Activated naive CD4-positive, alpha-beta T cell treated with anti-CD3 and anti-CD28 coated beads, Interleukin-2, amount 50 U/mL, for 24 hours (primary cell): ENCODE measurements at regions not wholly inside any gene's neighbourhood (a gene's known extent, or its start where the extent isn't known, plus 50 kb on each side); places are given as distances from the start of the nearest gene placed in this dataset.
"Not testable (repeated sequence)": the region's sequence is repeated elsewhere in the genome, so short reads cannot be mapped to it uniquely, and the experiment has no call there.

Experiments
- H3K27ac Mint-ChIP-seq: one replicate; pipeline ENCODE4 v1.8.0; 2021; ENCODE audit warnings: mild to moderate bottlenecking, mixed read lengths
- H3K27me3 Mint-ChIP-seq: one replicate; pipeline ENCODE4 v1.8.0; 2021; ENCODE audit warnings: mixed read lengths
- H3K36me3 Mint-ChIP-seq: one replicate; pipeline ENCODE4 v1.8.0; 2021; ENCODE audit warnings: mixed read lengths
- H3K4me1 Mint-ChIP-seq: one replicate; pipeline ENCODE4 v1.8.0; 2021; ENCODE audit warnings: mixed read lengths
- H3K4me3 Mint-ChIP-seq: one replicate; pipeline ENCODE4 v1.8.0; 2021; ENCODE audit warnings: mild to moderate bottlenecking, mixed read lengths
- H3K9me3 Mint-ChIP-seq: one replicate; pipeline ENCODE4 v1.8.0; 2021; ENCODE audit warnings: mixed read lengths

DNA sequence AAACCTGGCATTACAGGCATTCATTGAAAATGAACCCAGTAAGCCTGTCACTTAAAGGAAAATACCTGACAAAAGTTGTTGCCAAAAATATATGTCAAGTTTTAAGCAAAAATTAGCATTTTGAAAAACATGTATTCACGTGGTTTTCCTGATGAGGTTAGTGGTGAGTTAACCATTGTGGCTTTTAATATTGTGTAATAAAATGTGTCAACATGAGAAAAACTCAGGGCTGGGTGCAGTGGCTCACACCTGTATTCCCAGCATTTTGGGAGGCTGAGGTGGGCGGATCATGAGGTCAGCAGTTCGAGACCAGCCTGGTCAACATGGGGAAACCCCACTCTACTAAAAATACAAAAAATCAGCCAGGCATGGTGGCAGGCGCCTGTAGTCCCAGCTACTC, 731.4 kb downstream of the KCNT2 start:
- Mint-ChIP-seq H3K4me3 (no peak overlapping the region), H3K27me3 (no peaks in the 10 kb centered on the region), H3K27ac (no peak overlapping the region), H3K9me3 (peaks cover 4% of the 10 kb centered on the region), H3K36me3 (no peaks in the 10 kb centered on the region), H3K4me1 (no peaks in the 10 kb centered on the region)

- no peak overlapping the region for H3K4me3 Mint-ChIP-seq
- no peak overlapping the region for H3K27ac Mint-ChIP-seq
- H3K27me3 Mint-ChIP-seq = no peaks in the 10 kb centered on the region
- no peaks in the 10 kb centered on the region for H3K4me1 Mint-ChIP-seq
- H3K9me3 Mint-ChIP-seq = peaks cover 10% of the 10 kb centered on the region
- H3K36me3 Mint-ChIP-seq = no peaks in the 10 kb centered on the region
Measured at GRCh38 chr1:195872376-195872775, 735.9 kb downstream of the KCNT2 start.

GRCh38 chr1:195867638-195868037, 740.6 kb downstream of the KCNT2 start:
- Mint-ChIP-seq H3K36me3 (no peaks in the 10 kb centered on the region), H3K27ac (no peak overlapping the region), H3K4me1 (no peaks in the 10 kb centered on the region), H3K9me3 (peaks cover 6% of the 10 kb centered on the region), H3K27me3 (no peaks in the 10 kb centered on the region), H3K4me3 (no peak overlapping the region)

- Mint-ChIP-seq H3K27me3 (no peaks in the 10 kb centered on the region), H3K4me3 (no peak overlapping the region)
Measured at GRCh38 chr1:195866781-195867222, 741.4 kb downstream of the KCNT2 start.

DNA sequence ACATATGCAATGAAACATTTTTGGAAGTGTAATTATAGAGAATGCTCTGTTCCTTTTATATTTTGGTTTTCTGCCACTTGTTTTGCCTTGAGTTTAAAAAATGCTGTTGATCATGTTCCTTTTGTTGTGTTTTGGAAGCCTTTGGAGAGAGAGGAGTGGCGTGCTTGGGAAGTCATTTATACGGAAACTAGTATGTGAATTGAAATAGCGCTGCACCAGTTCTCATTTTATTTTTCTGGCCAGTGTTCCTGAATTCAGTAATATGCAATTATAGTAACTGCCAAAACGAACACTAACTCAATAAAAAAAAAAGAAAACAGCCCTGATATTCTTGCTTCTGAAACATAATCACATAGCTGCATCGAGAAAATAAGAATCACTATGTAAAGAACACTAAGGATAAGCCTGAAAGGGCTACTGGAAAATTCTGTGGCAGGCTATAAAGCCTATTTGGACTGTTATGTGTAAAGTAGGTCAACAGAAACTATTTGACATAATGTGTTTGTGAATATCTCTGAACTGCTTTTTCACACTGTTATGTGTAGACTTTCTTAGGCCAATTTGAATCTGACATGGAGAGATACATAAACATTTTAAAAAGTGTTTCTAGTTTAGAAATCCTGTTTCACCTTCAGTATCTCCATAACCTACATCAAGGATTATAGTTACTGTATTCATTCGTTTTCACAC, 742.0 kb downstream of the KCNT2 start:
- H3K4me1 Mint-ChIP-seq = no peaks in the 10 kb centered on the region
- no peak overlapping the region for H3K4me3 Mint-ChIP-seq
- H3K27ac Mint-ChIP-seq = no peak overlapping the region
- no peaks in the 10 kb centered on the region for H3K36me3 Mint-ChIP-seq
- peaks cover 6% of the 10 kb centered on the region for H3K9me3 Mint-ChIP-seq
- H3K27me3 Mint-ChIP-seq = no peaks in the 10 kb centered on the region

More at GRCh38 chr1:195866781-195867222, 741.4 kb downstream of the KCNT2 start:
- Mint-ChIP-seq H3K27ac (no peak overlapping the region), H3K9me3 (peaks cover 6% of the 10 kb centered on the region), H3K36me3 (no peaks in the 10 kb centered on the region), H3K4me1 (no peaks in the 10 kb centered on the region)

DNA sequence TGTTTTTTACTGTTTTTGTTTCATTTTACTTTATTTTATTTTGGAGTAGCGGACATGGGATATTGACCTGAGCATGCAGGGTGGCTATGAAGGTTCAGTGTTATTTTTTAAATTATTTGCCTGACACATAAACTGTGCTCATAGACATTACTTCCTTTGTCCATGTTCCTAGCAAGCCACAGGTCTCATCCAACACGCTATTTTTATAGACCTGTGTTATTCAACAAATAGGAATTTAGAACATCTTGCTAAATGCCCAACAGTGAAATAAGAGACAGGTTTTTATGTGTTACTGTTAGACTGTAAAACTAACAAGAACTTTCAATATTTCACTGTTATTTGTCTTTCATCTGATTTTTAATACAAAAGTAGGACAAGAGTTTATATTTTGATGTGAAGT, 756.4 kb downstream of the KCNT2 start:
- Mint-ChIP-seq H3K27me3 (no peaks in the 10 kb centered on the region), H3K36me3 (no peaks in the 10 kb centered on the region), H3K4me3 (no peak overlapping the region), H3K9me3 (no peaks in the 10 kb centered on the region), H3K4me1 (no peaks in the 10 kb centered on the region), H3K27ac (no peak overlapping the region)

GRCh38 chr1:195851016-195851601, 757.1 kb downstream of the KCNT2 start:
- H3K36me3 Mint-ChIP-seq = no peaks in the 10 kb centered on the region
- H3K27me3 Mint-ChIP-seq = no peaks in the 10 kb centered on the region
- no peaks in the 10 kb centered on the region for H3K4me1 Mint-ChIP-seq
- H3K4me3 Mint-ChIP-seq = no peak overlapping the region
- no peaks in the 10 kb centered on the region for H3K9me3 Mint-ChIP-seq
- H3K27ac Mint-ChIP-seq = no peak overlapping the region

DNA sequence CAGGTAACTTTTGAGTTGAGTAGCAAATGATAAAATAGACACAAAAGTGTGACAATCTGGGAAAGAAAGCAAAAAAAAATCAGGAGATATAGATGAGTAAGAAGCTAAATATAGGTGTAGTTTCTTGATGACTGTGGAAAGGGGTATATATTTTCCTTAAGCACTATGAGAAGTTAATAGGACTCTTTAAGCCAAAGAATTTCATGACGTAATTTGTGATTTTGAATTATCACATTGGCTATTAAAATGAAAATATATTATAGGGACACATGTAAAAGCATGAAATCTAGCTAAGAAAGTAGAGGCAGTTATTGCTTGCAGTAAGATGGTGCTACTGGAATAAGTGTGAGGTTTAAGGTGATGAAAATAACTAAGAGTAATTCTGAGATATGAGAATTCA, 759.1 kb downstream of the KCNT2 start:
- no peak overlapping the region for H3K4me3 Mint-ChIP-seq
- H3K27ac Mint-ChIP-seq = no peak overlapping the region
- no peaks in the 10 kb centered on the region for H3K36me3 Mint-ChIP-seq
- no peaks in the 10 kb centered on the region for H3K9me3 Mint-ChIP-seq
- H3K4me1 Mint-ChIP-seq = no peaks in the 10 kb centered on the region
- no peaks in the 10 kb centered on the region for H3K27me3 Mint-ChIP-seq

GRCh38 chr1:195847957-195848875, 760.0 kb downstream of the KCNT2 start:
- H3K36me3 Mint-ChIP-seq, H3K27me3 Mint-ChIP-seq, H3K4me1 Mint-ChIP-seq, H3K9me3 Mint-ChIP-seq, H3K27ac Mint-ChIP-seq, H3K4me3 Mint-ChIP-seq: not testable (repeated sequence)

DNA sequence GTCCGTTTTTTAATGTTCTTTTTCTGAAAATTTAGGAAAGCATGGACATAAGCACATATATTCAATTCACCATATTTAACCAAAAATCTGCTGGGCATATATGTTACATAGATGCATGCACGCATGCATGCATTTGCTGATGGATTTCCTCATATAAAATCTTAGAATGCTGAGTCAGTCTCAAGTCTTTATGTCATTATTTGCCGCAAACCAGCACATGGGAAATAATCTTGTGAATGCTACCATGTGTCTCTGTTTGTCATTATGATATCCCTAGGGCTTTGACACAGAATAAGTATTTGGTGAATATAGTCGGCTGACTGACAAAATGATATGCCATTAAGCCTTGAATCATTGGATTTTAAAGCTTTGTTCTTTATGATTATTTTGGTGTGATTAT, 776.5 kb downstream of the KCNT2 start:
- H3K27me3 Mint-ChIP-seq = no peaks in the 10 kb centered on the region
- H3K9me3 Mint-ChIP-seq = no peaks in the 10 kb centered on the region

GRCh38 chr1:195828325-195828724, 779.9 kb downstream of the KCNT2 start:
- Mint-ChIP-seq H3K27me3 (no peaks in the 10 kb centered on the region), H3K9me3 (no peaks in the 10 kb centered on the region), H3K27ac (no peak overlapping the region), H3K4me3 (no peak overlapping the region), H3K36me3 (no peaks in the 10 kb centered on the region), H3K4me1 (no peaks in the 10 kb centered on the region)

More for the DNA sequence above, 776.5 kb downstream of the KCNT2 start:
- no peaks in the 10 kb centered on the region for H3K4me1 Mint-ChIP-seq
- H3K4me3 Mint-ChIP-seq = no peak overlapping the region
- no peaks in the 10 kb centered on the region for H3K36me3 Mint-ChIP-seq
- H3K27ac Mint-ChIP-seq = no peak overlapping the region

GRCh38 chr1:195820925-195821324, 787.3 kb downstream of the KCNT2 start:
- Mint-ChIP-seq H3K9me3 (peaks cover 6% of the 10 kb centered on the region), H3K27me3 (no peaks in the 10 kb centered on the region), H3K4me1 (no peaks in the 10 kb centered on the region), H3K4me3 (no peak overlapping the region), H3K36me3 (no peaks in the 10 kb centered on the region), H3K27ac (no peak overlapping the region)

DNA sequence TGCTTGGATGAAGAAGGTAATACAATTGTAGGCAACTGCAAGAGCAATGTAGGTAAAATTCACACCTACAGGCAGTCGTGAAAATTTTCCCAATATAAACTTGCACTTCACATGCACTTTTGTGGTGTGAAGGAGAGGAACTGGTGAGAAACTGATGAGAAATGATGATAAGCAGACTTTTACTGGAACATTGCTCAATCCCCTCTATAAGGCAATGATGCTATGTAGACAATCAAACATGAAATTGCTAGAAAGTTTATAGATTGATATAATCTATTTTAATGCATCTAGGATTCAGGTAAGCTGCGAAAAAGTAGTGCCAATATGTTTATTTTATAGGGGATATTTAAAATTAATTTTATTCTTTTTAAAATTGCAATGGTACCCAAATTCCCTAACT, 802.2 kb downstream of the KCNT2 start:
- Mint-ChIP-seq H3K27ac (no peak overlapping the region), H3K4me1 (no peaks in the 10 kb centered on the region), H3K9me3 (peaks cover 4% of the 10 kb centered on the region), H3K4me3 (no peak overlapping the region), H3K27me3 (no peaks in the 10 kb centered on the region), H3K36me3 (no peaks in the 10 kb centered on the region)

DNA sequence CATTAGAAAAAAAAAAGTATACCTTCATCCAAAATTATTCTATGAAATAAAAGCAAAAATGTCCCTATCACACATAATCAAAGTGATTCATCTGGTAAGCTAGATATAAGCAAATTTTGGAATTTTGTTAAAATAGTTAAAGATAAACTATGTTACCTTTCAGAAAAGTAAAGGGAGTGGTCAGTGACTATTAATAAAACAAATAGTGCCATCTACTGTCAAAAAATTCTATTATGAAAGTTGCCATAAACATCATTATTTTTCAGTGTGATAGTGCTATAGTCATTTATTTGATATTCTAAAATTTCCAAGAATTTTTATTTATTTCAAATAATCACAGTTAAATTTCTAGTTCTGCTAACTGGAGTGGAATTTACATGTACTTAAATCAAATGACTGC, 803.7 kb downstream of the KCNT2 start:
- H3K4me1 Mint-ChIP-seq = no peaks in the 10 kb centered on the region
- peaks cover 4% of the 10 kb centered on the region for H3K9me3 Mint-ChIP-seq
- H3K4me3 Mint-ChIP-seq = no peak overlapping the region
- no peaks in the 10 kb centered on the region for H3K27me3 Mint-ChIP-seq
- H3K27ac Mint-ChIP-seq = no peak overlapping the region
- H3K36me3 Mint-ChIP-seq = no peaks in the 10 kb centered on the region

DNA sequence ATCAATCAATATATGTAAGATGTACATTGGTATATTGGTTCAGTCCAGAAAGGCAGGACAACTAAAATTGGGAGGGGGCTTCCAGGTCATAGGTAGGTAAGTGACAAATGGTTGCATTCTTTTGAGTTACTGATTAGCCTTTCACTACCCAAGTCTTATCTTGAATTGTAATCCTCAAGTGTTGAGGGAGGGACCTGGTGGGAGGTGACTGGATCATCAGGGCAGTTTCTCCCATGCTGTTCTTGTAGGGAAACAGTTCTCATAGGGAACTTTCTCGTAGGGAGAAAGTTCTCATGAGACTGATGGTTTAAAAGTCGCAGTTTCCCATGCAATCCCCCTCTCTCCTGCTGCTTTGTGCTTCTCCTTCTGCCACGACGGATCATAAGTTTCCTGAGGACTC, 809.2 kb downstream of the KCNT2 start:
- Mint-ChIP-seq H3K4me1 (no peaks in the 10 kb centered on the region), H3K4me3 (no peak overlapping the region), H3K36me3 (no peaks in the 10 kb centered on the region), H3K27me3 (no peaks in the 10 kb centered on the region), H3K27ac (no peak overlapping the region), H3K9me3 (no peaks in the 10 kb centered on the region)

DNA sequence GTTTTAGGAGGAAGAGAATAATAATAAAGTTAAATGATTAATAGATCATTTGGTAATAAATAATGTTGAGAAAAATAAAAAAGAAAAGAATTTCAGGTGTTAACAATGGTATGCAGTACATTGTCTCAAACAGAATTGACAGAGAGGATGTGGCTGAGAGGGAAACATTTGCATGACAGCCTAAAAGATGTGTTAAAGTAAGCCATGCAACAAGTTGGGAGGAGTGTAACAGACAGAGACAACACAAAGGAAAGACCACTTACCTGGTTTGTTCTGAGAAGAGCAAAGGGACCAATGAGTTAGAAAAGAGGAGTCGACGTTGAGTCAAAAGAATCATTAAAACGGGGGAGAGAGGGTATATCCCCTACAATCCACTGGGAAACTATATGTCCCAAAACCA, 814.0 kb downstream of the KCNT2 start:
- H3K4me3 Mint-ChIP-seq = no peak overlapping the region
- H3K36me3 Mint-ChIP-seq = no peaks in the 10 kb centered on the region
- no peaks in the 10 kb centered on the region for H3K9me3 Mint-ChIP-seq
- no peak overlapping the region for H3K27ac Mint-ChIP-seq
- no peaks in the 10 kb centered on the region for H3K27me3 Mint-ChIP-seq
- no peaks in the 10 kb centered on the region for H3K4me1 Mint-ChIP-seq
